GM19240 (cell line): ENCODE measurements at regions not wholly inside any gene's neighbourhood (a gene's known extent, or its start where the extent isn't known, plus 50 kb on each side); places are given as distances from the start of the nearest gene placed in this dataset.

Source experiments
- DNase-seq: peaks from one replicate; pipeline ENCODE4 v3.0.0; 2011; ENCODE audit warnings: low spot score; ENCODE audit not compliant: insufficient read length

DNA sequence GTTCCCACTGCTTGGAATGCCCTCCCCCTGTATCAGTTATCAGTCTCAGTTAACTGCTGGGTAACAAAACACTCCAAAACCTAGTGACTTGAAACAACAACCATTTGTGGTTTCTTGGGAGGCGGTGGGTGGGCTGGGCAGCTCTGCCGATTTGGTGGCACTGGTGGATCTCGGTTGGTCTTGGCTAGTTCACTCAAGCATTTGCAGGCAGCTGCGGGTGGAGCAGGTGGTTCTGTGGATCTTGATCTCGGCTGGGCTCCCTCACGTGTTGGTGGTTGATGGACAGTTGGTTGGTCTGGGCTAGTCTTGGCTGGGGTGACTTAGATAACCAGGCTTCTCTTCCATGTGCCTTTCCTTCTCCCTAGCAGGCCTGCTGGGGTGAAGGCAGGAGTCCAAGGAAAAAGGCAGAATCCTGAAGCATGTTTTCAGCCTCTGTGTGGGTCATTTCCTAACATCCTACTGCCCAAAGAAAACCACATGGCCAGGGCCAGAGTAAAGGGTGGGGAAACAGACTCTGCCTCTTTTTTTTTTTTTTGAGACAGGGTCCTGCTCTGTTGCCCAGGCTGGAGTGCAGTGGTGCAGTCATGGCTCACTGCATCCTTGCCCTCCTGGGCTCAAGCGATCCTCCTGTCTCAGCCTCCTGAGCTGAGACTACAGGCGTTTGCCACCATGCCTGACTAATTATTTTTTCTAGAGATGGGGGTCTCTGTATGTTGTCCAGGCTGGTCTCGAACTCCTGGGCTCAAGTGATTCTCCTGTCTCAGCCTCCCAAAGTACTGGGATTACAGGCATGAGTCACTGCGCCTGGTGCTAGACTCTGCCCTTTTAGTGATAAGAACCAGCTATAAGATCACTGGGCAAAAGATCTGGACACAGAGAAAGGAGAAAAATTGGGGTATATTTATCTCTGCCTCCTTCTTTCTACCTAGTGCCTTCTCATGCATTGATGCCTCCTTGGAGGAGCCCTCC is 183.7 kb downstream of the RGS3 start:
- DNase-seq, result no peak

DNA sequence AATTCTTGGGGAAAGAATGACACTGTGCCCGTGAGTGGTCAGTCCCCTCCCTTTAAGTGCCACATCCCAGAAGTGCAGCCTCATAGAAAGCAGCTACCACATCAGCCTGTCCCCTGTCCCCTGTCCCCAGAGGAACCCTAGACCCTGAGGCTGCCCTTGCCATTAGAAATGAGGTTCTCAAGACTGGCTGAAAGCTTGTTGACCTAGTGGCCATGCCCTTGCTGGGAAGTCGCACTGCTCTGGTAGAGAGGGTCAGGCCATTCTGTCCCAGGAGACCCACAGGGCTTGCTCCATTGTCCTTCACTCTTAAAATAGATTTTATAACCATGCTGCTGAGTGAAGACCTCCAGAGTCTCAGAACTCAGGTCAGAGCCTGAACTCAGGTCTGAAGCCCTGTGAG is 184.5 kb downstream of the RGS3 start:
- no peak for DNase-seq

DNA sequence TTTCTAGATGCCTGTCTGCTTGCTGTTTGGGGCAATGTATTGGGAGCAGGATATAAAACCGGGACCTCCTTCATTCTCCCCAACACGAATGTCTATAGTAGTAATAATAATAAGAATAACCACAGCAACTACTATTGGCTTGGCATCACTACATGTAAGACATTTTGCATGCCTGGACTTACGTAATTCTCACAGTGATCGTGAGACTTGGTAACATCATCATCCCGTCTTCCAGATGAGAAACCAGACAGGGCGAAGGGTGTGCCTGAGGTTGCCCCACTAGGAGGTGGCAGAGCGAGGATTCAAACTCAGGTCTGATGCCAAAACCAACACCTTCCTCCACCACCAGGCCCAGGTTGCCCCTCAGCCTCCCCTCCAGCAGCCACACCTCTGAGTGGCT is 185.1 kb downstream of the RGS3 start:
- DNase-seq, result no peak

DNA sequence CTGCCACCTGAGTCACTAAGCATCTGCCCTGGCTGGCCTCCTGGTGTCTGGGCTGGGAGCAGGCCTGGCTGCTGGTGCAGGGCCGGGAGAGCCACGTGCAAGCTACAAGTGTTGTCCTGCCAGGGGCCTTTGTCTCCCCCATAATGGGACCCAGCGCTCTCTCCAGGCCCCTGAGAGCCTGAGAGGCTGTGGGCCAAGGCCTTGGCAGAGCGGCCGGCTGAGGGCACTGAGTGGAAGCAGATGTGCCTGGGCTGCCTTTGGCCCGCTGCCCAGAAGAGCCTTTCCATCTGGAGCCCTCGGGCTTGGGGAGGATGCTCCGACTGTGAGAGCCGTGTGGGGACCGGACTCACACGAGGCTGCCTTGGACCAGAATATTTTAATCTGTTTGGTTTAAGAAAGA is 185.5 kb downstream of the RGS3 start:
- DNase-seq, result no peak

DNA sequence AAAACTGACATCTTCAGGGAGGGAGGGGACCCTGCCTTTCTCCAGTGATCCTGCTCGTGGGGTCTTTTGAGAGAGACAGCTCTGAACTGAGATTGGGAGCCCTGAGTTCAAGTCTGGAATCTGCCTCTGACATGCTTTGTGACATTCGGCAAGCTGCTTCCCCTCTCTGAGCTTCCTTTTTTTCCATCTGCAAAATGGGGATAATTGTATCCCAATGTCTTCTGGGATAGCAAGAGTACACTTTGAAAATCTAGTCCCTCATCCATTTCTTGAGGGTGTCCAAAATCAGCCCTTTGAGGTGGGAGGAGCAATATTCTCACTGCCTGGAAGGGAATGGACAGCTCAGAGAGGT is 186.3 kb downstream of the RGS3 start:
- no peak for DNase-seq

DNA sequence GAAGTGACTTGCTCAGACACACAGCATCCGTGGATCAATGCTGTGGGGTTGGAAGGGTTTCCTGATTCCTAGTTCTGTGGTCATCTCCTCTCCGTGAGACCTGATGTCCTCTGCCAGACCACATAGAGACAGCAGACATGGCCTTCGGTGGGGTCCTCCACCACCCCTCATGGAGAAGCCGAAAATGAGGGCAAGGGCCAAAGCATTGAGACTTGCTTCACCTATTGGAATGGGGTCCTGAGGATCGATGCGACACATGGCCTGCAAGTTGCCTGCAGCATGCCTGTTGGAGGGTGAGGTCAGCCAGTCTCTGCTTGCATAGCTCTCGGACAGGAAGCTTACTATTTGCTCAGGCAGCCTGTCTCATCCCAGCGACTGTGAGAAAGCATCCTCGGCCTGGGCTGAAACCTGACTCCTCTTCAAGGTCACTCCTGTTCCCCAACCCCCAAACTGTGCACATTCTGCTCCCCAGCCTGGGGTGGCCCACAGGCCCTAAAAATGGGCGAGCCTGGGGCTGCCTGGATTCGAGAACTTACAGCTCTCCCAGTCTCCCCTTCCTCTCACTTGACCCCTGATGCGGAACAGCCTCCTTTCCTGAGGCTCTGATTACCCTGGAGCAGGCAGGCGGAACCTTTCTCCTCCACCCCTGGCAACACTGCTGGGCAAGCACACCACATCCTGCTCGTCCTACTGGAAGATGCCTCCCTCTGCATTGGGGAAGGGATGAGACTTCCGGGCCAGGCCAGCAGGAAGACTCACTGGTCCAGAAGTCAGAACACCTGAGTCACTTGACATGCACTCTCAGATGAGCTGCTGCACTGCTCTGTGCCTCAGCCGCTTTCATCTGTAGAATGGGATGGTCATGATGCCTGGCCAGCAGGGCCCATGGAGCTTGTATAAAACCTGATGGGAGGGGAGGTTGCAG is 186.9 kb downstream of the RGS3 start:
- no peak for DNase-seq

DNA sequence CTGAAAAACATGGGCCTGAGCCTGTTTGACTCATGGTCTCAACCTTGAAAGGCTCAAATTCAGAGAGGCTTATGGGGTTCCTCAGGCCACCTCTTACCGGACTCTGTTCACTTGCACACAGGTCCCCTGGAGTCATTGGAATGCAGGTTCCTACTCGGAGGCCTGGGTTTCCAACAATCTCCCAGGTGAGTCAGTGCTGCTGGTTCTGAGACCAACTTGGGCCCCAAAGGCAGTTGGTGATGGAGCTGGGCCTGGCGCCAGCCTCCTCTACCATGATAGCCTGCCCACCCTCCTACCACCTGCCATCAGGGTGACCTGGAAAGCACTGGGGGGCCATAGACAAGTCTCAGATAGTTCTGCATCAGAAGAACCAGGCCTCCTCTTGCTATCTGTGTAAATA is 188.4 kb downstream of the RGS3 start:
- no peak for DNase-seq

DNA sequence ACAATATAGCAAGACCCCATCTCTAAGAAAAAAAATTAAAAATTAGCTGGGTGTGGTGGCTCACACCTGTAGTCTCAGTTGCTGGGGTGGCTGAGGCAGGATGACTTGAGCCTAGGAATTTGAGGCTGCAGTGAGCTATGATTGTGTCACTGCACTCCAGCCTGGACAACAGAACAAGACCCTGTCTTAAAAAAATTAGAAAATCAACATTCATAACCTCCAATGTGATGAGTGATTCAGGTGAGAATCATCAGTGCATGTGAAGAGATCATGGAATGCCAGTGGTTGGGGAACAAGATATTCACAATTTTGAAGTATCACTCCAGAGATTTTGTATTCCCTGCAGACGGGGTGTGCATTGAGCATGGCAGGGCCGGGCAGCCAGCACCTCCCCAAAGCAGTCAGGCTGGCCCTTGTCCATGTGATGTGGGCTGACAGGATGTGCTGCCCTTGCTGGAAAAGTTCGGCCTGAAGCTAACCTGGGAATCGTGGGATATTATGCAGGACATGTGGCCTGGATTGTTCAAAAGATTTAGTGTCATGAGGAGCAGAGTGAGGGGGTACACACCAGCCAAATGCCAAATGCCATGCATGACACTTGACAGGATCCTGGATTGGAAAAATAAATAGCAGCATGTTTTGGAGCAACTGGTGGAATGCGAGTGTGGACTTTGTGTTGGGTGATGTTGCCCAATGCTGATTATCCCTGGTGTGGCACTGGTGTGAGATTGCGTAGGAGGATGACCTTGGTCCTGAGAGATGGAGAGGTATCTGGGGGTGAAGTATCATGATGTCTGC is 189.0 kb downstream of the RGS3 start:
- DNase-seq, result no peak

DNA sequence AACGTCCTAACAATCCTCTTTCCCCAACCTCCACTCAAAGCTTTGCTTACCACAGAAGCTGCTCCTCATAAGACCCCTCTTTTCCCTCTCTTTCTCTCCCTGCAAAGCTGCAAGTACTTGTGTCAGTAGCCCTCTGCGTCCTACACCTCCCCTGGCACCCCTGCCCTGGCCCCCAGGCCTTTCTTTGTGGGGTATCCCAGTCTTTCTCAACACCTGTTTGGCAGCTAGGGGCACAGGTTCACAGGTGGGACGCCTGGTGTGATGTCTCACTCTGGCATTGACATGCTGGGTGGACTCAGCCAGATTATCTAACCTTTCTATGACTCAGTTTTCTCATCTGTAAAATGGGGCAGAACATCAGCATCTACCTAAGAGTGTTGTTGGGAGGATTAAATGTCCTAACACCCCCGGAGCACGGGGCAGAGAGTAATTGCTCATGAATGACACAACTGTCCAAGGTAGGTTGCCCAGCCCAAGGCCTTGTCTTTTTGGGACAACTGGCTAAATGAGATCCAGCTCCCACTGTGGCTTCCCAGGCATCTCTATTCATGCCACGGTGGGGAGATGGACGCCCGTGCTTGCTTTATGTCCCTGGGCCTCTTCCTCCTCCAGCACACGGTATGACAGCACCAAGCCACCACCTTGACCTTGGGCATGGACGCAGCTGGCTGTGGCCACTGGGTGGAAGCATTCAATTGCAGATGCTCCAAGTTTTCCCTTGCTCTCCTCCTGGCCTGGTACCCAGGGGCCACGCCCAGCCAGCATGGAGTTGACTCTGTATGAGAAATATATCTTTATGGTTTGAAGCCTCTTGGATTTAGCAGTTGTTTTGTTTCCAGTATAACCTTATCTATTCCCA is 190.4 kb downstream of the RGS3 start:
- DNase-seq, result no peak

DNA sequence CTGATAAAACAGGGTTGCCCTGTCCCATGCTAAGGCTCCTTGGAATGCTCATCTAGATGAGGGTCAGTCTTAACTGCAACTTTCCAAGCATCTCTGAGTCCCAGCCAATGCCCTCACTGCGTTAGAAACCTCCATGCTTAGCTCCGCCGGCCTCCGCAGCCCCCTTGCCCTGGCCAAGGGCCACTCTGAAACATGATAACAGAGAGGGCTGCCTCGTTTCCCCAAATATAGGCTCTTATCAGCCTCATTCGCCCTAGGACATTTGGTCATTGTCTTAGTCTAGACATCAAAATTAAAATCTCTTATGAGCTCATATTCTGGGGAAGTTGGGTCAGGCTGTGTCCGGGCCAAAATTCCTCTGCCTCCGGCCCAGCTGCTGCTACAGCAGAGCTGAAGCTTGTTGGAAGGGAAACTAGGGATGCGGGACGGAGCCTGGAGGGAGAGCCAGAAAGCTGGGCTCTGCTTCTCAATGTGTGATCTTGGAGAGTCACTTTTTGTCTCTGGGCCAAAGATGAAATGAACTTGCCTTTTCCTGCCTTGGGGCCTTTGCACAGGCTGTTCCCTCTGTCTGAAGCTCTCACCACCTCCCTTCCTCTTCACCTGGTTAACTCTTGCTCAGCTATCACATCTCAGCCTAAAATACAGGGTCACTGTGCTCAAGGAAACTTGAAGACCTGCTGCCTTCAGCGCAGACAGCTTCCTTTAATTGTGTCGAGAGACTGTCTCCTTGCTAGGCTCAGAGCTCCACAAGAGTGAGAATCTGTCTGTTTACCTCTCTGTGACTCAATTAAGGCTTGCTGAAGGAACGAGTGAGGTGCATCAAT is 191.3 kb downstream of the RGS3 start:
- no peak for DNase-seq

DNA sequence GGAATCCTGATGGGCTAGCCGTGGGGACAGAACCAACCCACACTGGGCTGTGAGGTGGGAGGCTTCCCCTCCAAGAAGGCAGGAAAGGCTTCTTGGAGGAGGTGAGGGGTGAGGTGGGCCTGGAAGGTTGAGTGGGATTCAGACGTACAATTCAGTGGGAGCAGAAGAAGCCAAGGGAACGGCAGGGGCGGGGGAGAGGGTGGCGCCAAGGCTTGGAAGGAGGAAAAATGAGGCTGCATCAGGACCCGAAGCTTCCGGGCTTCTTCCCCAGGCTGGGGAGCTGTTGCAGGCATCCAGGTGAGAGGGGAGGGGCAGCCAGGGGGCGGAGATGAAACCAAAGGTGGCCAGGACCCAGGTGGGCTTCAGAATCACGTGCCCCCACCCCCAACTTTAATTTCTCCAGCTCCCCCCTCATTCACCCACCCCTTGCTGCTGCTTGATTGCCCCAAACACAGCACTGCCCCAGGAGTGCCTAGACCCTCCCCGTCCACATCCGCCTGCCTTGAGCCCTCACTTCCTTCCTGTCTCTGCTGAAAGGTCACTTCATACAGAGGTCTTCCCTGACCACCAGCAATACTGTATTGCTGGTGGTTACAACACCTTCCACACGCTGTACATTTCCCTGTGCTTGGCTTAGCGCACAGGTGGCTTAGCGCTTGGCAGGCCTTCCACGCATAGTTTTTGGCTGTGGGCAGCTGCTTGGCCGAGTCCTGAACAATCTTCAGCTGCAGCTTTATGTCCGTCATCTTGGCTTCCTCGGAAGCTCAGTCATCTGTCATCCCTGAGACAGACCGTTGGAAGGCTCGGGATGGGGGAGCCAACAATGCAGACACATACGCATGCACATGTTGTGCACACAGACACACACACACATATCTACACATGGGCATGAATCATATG is 193.5 kb downstream of the RGS3 start:
- no peak for DNase-seq

DNA sequence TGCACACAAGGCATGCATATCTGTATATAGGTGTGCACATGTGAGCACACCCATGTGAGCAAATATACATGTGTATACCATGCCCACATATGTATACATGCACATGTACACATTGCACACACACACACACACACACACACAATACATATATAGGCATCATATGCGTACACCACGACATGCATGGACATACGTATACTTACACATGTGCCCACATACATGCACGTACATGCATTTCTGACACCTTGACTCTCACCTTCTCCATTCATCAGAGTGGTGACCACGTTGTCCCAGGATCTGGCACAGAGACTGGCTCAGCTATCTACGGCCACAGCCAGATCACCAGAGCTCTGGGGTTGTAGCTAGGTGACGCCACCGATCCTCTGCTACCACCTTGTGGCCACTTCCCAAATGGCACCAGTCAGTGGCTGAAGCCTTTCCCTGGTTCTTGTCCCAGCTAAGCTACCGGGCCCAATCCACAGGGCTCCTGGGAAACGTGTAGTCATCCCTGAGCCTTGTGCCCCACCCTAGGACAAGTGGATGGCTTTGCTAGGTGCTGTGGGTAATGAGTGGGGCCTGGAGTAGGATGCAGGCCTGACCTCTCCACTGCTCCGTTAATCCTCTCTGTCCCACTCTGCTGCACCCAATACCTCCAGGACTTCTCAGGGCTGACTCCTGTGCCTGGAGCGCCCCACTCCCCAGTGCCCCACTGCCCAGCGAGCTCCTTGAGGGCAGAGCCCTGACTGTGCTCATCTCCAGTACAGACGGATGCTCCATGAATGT is 194.4 kb downstream of the RGS3 start:
- peak; percentile 77 for DNase-seq

DNA sequence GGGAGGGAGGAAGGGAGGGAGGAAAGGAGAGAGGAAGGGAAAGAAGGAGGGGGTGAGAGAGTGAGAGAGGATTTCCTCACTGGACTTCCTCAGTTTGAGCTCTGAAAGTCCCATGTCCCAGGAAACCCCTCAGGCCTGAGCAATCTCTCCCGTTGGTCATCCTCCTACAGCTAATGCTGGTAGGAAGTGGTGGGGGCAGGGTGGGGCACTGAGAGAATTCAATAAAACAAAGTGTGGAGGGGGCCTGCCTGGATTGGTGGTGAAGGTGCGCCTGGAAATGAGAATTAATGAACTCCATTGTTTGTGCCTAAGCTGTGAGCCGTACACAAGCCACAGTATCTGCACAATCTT is 195.0 kb downstream of the RGS3 start:
- no peak for DNase-seq

DNA sequence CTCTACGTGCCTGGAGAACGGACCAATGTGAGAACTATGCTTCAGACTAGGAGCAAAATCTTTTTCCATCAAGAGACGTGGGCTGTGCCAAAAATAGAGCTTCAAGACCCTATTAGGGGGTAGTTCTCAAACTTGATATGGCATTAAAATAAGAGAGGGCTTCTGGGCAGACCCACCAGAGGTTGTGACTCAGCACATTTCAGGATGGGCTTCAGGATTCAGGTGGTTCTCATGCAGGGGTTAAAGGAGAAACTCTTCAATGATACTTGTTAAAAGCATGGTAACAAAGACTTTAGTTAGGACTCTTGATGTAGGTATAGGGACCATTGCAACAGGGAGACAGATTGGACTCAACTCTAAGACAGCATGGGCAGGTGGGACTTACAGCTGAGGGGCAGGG is 195.5 kb downstream of the RGS3 start:
- DNase-seq, result no peak

DNA sequence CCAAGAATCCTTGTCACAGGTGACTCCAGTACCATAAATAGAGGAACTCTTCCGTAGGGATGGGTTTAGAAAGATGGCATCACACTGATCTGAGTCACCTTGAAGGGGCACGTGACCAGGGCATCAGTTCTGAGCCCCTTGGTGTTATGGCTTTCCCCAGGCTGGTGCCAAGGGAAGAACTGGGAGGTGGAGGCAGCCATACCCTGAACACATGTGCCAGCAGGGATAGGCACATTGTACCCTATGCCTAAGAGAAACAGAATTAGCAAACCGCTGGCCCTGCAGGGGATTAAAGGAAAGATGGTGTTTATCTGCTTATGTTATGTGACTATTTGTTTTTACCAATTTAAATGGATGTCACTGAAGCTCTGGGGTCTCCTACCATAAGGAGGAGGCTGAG is 196.2 kb downstream of the RGS3 start:
- no peak for DNase-seq

DNA sequence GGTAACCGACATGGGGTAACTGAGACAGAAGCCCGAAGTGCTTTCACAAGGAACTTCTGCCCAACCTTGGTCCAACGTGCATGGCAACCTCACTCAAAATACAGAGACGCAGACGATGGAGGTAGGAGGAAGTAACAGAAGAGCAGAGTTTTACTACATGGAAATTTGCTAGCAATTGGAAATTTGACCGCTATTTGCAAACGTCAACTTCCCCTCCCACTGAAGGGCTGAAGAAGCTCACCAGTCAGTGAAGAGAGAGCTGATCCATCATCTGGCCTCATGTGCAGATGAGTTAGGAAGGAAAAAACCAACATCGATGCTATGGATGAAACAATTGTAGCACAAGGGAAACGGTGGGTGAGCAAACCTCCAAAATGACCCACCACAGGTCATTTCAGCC is 196.7 kb downstream of the RGS3 start:
- no peak for DNase-seq

DNA sequence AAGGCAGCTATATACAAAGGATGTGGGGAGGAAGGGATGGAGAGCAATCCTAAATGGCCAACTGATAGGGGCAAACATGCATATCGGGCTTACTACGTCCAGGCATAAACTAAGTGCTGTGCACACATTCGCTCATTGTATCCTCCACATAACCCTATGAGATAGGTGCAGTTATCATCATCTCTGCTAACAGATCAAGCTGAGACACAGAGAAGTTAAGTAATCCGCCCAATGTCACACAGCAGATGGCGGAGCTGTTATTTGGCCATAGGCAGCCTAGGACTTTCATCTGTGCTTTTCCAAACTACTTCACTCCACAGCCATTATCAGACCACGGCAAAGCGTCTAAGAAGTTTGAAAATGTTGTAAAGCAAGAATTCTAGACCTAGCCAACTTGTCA is 197.5 kb downstream of the RGS3 start:
- DNase-seq, result no peak
